ENCODE measurements at regions not wholly inside any gene's neighbourhood (a gene's known extent, or its start where the extent isn't known, plus 50 kb on each side); places are given as distances from the start of the nearest gene placed in this dataset.

GRCh38 chr12:126069549-126070165, 1004.4 kb downstream of the AACS start:
- TF ChIP-seq, protein P1, sequence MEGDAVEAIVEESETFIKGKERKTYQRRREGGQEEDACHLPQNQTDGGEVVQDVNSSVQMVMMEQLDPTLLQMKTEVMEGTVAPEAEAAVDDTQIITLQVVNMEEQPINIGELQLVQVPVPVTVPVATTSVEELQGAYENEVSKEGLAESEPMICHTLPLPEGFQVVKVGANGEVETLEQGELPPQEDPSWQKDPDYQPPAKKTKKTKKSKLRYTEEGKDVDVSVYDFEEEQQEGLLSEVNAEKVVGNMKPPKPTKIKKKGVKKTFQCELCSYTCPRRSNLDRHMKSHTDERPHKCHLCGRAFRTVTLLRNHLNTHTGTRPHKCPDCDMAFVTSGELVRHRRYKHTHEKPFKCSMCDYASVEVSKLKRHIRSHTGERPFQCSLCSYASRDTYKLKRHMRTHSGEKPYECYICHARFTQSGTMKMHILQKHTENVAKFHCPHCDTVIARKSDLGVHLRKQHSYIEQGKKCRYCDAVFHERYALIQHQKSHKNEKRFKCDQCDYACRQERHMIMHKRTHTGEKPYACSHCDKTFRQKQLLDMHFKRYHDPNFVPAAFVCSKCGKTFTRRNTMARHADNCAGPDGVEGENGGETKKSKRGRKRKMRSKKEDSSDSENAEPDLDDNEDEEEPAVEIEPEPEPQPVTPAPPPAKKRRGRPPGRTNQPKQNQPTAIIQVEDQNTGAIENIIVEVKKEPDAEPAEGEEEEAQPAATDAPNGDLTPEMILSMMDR (IDR thresholded peaks at IDR 0.05) = peak; percentile 62 to 81 (median 74)
- TF ChIP-seq POLR2A (IDR thresholded peaks at IDR 0.05) = no peak
